ENCODE measurements at regions not wholly inside any gene's neighbourhood (a gene's known extent, or its start where the extent isn't known, plus 50 kb on each side); places are given as distances from the start of the nearest gene placed in this dataset.

DNA sequence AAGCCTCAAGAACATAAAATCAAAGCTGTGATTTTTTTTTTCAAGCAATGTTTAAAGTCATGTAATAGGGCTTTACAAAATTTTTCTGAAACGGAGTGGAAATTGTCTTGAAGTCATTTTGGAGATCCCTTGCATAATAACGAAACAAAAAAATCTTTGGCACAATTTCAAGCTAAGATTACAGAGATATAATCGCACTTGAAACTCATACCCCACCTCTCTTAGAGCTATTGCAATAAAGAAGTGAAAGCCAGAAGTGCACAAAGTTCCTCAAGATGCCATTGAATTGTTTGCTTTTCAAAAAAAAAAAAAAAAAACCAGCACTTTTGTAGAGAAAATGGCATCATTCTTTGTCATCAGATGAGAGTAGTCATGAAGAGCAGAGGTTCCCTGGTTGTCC lies 152.3 kb downstream of the PAX3 start:
- no peak for DNase-seq

DNA sequence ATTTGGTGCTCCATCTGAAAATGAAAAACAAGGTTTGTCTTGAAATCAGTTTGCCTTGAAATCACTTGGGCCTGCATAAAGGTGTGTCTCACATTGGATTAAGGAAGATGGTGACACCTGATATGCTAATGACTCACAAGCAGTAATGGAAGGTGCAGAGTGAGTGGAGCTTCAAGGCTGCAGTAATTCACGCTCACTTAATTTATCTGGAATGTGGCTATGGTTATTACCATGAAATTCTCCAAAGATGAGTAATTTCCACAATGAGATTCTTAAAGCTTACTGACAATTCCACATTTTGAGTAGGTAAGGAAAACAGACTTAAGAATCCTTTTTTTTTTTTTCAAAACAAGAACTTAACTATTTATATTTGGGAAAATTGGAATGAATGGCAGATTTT lies 156.8 kb downstream of the PAX3 start:
- no peak for DNase-seq

DNA sequence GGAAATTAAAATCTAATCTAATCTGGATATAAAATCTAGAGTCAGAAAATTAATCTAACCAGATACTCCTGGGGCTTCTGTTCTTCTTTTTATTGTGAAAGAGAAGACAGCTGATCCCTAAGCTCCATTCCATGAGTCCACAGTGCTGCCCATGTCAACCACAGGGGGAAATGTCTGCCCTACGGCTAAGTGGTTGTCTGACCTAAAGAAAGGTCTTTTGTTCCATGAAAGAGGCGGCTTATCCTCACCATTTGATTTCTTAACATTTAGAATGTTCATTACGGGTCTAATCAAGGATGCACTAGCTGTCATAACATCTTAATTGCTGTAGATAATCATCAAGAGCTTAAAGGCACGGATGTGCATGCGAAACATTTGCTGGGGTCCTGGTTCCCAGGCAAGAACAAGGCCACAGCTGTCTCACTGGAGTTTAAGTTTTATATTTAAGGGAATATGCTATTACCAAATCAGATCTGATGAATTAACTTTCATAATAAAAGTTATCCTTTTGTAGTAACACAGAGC lies 162.6 kb downstream of the PAX3 start:
- DNase-seq = no peak

DNA sequence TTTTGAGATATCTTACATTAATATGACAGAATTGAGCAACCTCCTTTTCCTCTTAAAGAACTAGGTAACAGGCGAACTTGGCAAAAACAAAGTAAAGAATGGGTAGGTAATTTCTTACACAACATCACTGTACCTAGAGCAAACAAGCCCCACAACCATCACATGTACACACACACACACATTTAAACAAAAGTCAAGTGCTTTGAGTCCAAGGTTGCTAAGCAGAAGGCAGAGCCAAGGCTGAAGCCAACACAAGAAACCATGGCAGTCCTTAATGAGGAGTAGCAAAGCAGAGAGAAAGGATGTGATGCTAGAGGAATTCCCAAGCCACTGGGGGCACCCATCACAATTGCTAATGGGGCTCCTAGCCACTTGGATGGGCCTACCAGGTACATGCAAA lies 164.1 kb downstream of the PAX3 start:
- DNase-seq = no peak

- DNase-seq = no peak
These were observed 164.9 kb downstream of the PAX3 start for GRCh38 chr2:222133897-222134296.

GRCh38 chr2:222130855-222131254 lies 167.9 kb downstream of the PAX3 start:
- DNase-seq = no peak

DNA sequence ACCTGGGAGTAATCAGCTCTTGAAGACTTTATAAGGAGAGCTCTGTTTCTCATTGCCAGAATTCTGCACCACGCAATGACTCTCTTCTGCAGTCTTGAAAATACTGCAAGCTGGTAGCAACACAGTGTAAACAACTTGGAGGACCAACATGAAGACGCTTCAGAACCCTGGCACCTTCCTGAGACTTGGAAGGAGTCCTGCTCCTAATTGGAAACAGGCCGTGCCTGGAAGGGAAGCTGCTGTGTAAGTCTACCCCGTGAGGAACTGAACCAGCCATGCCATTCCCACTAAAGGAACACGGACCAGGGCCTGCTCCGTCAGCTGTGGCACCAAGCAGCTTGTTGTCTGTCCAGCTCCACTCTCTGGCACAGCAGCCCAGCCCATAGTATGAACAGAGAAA lies 171.1 kb downstream of the PAX3 start:
- DNase-seq = no peak

DNA sequence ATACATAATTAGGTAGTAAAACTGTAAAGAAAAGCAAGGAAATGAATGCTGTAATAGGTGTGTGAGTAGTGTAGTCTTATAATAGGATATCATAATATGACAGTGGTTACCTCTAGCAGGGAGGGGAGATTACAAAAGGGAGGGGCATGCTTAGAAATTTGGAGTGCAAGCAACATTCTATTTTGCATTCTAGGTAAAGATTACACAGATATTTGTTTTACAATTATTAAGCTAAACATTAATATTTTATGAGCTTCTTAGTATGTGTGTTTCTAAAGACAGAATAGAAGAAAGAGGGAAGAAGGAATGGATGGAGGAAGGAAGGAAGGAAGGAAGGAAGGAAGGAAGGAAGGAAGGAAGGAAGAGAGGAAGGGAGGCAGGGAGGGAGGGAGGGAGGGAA lies 177.9 kb downstream of the PAX3 start:
- DNase-seq = no peak

DNA sequence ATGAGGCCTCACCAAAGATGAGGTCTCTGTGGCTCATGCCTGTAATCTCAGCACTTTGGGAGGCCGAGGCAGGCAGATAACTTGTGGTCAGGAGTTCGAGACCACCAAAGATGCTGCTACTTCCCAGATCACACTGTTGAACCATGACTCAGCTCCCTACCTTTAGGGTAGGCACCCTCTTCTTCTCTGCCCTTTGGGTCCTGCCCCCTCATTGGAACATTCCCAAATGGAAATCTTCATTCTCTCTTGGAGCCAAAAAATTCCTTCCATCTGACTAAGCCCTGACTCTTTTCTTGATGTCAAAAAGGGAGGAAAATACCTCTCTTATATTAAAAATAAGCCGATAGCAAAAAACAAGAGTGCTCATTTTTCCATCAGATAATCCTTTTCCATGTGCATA lies 183.5 kb downstream of the PAX3 start:
- DNase-seq = no peak

DNA sequence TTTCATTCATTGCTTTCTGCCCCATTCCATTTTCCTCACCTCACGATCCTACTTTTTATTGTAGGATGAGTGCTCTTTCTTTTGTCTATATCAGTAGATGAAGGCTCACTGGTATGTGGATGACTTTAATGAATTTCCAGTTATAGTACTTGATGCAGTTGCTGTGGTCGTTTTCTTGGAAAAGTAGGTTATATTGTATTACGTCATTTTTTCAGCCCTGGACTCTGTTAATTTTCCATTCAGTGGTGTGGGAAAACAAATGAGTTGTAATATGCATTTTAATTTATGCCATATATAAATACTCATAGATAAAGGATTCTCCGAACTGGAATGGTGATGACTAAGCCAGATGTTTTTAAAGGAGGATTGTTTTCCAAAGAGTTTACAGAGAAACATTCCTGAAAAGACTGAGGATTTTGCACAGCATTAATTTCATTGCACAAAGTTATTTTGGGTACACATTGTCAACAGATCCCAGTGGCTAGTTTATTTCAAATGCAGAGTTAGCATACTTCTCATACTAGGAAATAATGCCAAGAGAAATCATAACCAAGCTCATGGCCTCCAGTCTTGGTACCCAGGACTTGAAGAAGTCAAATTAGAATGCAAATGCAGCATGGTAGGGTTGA lies 189.7 kb downstream of the PAX3 start:
- DNase-seq = no peak

GRCh38 chr2:222108497-222108896 lies 190.3 kb downstream of the PAX3 start:
- no peak for DNase-seq

GRCh38 chr2:222105046-222105445 lies 193.8 kb downstream of the PAX3 start:
- DNase-seq = no peak

- no peak for DNase-seq
These were observed 196.0 kb downstream of the PAX3 start for GRCh38 chr2:222102575-222103349.

DNA sequence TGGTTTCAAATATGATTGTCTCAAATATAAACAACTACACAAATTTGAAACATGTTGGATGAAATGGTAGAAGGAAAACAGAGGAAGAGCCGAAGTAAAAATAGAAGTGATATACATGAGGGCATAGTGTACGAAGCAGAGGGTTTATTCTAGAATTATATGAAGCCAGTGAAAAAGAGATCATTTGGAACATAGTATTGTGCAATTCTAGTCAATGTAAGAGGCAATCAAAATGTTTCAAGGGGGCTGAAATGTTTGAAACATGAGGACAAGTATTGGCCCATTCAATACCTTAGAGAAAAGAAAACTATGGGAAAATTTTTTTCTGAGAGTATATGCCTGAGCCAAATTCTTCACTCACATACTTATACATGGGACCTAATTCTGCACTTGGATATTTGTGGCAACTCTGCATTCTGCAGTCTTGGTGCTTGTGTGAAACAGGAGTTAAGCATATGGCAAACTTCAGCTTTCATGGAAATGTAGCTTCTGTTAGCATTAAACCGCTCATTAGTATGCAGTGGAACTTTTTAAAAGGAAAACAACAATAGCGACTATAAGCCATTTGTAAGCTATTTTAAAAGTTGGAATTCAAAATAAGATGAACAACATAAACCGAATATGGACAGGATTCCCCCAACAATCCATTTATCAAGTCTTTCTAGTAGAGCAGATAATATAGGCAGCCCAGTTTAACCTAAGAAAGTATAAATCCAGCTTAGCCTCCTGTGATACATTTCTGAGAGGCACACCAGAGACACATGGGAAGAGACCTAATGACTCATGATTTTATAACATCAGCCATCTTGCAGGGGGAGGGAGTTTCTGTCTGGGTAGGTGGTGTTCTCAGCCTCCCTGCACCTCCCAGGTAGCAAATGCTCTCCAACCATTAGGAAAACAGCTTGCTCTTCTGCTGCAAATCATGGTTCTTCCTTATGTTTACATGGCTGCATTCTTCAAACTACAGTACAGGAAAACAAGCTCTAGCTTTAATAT lies 197.8 kb downstream of the PAX3 start:
- DNase-seq = no peak

GRCh38 chr2:222088561-222088960 lies 210.2 kb downstream of the PAX3 start:
- DNase-seq = no peak

DNA sequence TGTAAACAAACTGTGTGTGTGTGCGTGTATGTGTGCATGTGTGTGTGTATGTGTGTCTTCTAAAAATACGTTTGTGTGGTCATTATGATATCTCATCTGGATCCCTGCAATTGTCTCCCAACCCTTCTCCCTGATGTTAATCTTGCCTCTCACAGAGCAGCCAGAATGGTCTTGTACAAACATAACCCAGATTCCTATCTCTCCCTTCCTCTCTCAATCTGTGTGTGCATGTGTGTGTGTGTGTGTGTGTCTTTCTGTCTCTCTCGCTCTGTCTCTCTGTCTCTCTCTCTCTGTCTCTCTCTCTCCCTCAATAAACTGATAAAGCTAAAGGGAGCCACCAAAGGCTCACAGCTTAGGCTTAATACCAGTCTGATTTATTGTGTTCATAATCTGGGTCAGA lies 210.8 kb downstream of the PAX3 start:
- no peak for DNase-seq

DNA sequence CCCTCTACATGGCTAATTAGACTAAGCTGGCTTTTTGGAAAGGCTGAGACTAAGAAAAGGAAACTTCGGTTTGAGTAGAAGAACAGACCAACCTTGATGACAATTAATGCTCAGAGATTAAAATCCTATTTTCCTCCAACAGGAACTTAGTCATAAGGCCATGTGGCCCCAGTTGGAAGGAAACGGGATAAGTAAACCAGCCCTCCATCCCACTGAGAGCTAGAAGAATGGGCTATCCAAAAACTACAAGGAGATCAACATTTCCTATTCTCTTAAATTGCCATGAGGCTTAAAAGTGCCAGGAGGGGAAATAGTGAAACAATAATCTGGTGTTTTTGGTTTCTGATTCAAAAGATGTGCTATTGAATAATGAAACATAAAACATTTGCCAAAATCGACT lies 216.6 kb downstream of the PAX3 start:
- no peak for DNase-seq

DNA sequence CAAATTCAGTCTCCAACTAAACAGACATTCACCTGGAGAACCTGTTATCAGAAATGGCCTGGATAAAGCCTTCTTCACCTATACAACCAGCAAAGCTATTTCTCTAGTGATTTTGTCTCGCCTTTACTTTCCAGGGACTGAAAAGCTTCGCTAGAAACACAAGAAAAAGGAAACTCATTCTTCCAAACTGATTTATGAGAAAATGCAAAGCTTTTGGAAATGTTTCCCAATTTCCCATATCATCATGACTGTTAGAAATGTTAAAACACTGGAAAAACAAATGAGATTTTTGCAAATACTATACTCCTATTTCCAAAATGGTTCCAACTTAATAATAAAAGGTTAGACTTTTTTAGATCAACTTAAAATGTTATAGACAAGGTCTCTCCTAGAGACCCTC lies 218.7 kb downstream of the PAX3 start:
- no peak for DNase-seq

GRCh38 chr2:222076973-222077690 lies 221.7 kb downstream of the PAX3 start:
- DNase-seq = no peak

DNA sequence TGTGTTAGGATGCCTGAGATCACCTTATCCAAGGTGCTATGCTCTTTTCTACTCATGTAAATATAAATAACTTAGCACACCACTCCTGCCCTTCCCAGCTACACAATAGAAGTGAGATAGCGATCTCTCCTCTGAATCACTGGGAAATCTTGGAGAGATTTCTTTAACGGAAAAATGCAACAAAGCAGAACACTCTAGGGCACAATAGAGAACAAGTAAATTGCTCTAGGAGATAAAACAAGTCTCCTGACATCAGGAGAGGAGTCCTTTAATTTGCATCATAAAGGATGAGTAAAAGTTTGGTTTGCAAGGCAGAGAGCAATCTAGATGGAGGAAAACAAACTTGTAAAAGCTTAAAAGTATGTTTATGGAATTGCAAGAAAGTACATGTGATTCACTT lies 224.1 kb downstream of the PAX3 start:
- DNase-seq = no peak

- DNase-seq = no peak
These were observed 226.9 kb downstream of the PAX3 start for GRCh38 chr2:222071911-222072310.

DNA sequence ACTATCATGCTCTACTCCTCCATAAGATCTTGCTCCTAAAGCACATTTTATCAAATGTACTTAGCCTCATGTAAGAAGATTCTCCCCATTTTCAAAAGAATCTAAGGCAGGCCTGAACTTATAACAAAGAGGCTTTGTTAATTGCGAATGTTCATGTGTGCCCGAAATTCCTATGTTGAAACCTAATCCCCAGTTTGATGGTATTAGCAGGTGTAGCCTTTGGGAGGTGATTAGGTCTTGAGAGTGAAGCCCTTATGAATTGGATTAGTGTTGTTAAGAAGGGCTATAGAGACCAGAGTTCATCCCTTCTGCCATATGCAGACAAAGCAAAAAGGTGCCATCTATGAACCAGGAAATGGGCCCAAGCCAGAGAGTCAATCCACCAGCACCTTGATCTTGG lies 234.5 kb downstream of the PAX3 start:
- DNase-seq = no peak

Measured in NCI-H2029 treated with DMSO at 0.1 percent for 48 hours (cell line).